Right atrium auricular region (tissue), 2 donors: ENCODE measurements at regions not wholly inside any gene's neighbourhood (a gene's known extent, or its start where the extent isn't known, plus 50 kb on each side); places are given as distances from the start of the nearest gene placed in this dataset.
A peak's percentile ranks its signal among the peaks of the same experiment; 100 is the strongest.

Experiments used
- DNase-seq: peaks from one replicate; pipeline ENCODE4 v3.0.0-alpha.2; 2019; ENCODE audit warnings: low spot score
- H3K27ac ChIP-seq, 2 donors: fragments of 200-600 bp; sonication (generic); 1 replicate in 1 of 2; 2 replicates in 1 of 2; pipeline ENCODE4 v1.5.1; 2016 to 2019
- H3K27me3 ChIP-seq, 2 donors: fragments of 200-600 bp; sonication (generic); one replicate each; pipeline versions ENCODE4 v1.5.1 to v1.6.0; 2017 to 2019
- H3K36me3 ChIP-seq: fragments of 200-600 bp; sonication (generic); one replicate; pipeline ENCODE4 v1.5.1; 2016
- H3K4me1 ChIP-seq, 2 donors: fragments of 200-600 bp; sonication (generic); one replicate each; pipeline versions ENCODE4 v1.5.1 to v1.6.0; 2017 to 2019
- H3K4me3 ChIP-seq, 2 donors: fragments of 200-600 bp; sonication (generic); 1 replicate in 1 of 2; 2 replicates in 1 of 2; pipeline ENCODE4 v1.5.1; 2017 to 2019; ENCODE audit warnings: mild to moderate bottlenecking in 1 of 2, moderate library complexity in 1 of 2
- H3K9me3 ChIP-seq, 2 donors: fragments of 200-600 bp; sonication (generic); one replicate each; pipeline ENCODE4 v1.5.1; 2019
- TF ChIP-seq, protein P1 (sequence below), 2 donors: fragments of 200-600 bp; sonication (generic); IDR thresholded peaks; one replicate each; pipeline ENCODE4 v1.5.1; 2019; ENCODE audit warnings: antibody characterized with exemption in 2 of 2

DNA sequence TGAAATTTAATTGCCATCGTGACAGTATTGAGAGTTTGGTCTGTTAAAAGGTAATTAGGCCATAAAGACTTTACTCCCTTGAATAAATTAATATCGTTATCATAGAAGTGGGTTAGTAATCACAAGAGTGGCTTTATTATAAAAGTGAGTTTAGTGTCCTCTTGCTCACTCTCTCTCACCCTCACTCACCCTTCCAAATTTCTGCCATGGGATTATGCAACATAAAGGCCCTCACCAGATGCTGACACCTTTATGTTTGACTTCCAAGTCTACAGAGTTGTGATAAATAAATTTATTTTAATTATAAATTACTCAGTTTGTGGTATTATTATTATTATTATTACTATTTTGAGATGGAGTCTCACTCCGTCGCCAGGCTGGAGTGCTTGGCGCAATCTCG is 1070.8 kb downstream of the PCDH18 start:
- Histone ChIP-seq H3K4me1 (no peaks in the 10 kb centered on the region), H3K9me3 (no peaks in the 10 kb centered on the region), H3K36me3 (no peaks in the 10 kb centered on the region), H3K27ac (no peak overlapping the region), H3K27me3 (no peaks in the 10 kb centered on the region), H3K4me3 (no peak overlapping the region)
- TF ChIP-seq, protein P1, sequence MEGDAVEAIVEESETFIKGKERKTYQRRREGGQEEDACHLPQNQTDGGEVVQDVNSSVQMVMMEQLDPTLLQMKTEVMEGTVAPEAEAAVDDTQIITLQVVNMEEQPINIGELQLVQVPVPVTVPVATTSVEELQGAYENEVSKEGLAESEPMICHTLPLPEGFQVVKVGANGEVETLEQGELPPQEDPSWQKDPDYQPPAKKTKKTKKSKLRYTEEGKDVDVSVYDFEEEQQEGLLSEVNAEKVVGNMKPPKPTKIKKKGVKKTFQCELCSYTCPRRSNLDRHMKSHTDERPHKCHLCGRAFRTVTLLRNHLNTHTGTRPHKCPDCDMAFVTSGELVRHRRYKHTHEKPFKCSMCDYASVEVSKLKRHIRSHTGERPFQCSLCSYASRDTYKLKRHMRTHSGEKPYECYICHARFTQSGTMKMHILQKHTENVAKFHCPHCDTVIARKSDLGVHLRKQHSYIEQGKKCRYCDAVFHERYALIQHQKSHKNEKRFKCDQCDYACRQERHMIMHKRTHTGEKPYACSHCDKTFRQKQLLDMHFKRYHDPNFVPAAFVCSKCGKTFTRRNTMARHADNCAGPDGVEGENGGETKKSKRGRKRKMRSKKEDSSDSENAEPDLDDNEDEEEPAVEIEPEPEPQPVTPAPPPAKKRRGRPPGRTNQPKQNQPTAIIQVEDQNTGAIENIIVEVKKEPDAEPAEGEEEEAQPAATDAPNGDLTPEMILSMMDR (IDR thresholded peaks at IDR 0.05): no peak
- DNase-seq: no peak

- DNase-seq: no peak
- no peak overlapping the region for H3K4me3 ChIP-seq
- TF ChIP-seq, protein P1 (IDR thresholded peaks at IDR 0.05): no peak
Measured at GRCh38 chr4:136458326-136458725, 1074.0 kb downstream of the PCDH18 start.

GRCh38 chr4:136457577-136457976 is 1074.7 kb downstream of the PCDH18 start:
- Histone ChIP-seq H3K9me3 (no peaks in the 10 kb centered on the region), H3K36me3 (no peaks in the 10 kb centered on the region), H3K4me3 (no peak overlapping the region), H3K27me3 (no peaks in the 10 kb centered on the region), H3K4me1 (no peaks in the 10 kb centered on the region), H3K27ac (no peak overlapping the region)
- TF ChIP-seq, protein P1 (IDR thresholded peaks at IDR 0.05): no peak
- no peak for DNase-seq

More at GRCh38 chr4:136458326-136458725, 1074.0 kb downstream of the PCDH18 start:
- no peaks in the 10 kb centered on the region for H3K27me3 ChIP-seq
- H3K27ac ChIP-seq: no peak overlapping the region
- H3K9me3 ChIP-seq: no peaks in the 10 kb centered on the region
- no peaks in the 10 kb centered on the region for H3K4me1 ChIP-seq
- H3K36me3 ChIP-seq: no peaks in the 10 kb centered on the region

DNA sequence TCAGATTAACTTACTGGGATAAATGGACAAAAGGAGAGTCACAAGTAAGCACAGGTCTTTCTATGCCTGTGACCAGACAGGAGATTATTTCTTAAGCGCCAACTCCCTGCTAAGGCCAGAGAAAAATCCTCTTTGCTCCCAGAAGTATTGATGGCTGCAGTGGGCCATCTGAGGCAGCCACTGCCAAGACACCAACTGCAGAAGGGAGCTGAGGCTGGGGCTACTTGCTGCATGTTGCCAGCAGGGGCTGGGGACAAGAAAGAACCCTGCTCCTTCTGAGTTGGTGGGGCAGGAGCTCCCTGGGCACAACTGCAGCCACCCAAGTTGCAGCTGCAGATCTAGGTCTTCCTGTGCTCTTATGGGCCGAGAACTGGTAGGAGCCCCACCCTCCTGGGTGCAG is 1075.3 kb downstream of the PCDH18 start:
- Histone ChIP-seq H3K4me1 (no peaks in the 10 kb centered on the region), H3K4me3 (no peak overlapping the region), H3K9me3 (no peaks in the 10 kb centered on the region), H3K27ac (no peak overlapping the region), H3K36me3 (no peaks in the 10 kb centered on the region), H3K27me3 (no peaks in the 10 kb centered on the region)
- TF ChIP-seq, protein P1 (IDR thresholded peaks at IDR 0.05): no peak
- DNase-seq: no peak

DNA sequence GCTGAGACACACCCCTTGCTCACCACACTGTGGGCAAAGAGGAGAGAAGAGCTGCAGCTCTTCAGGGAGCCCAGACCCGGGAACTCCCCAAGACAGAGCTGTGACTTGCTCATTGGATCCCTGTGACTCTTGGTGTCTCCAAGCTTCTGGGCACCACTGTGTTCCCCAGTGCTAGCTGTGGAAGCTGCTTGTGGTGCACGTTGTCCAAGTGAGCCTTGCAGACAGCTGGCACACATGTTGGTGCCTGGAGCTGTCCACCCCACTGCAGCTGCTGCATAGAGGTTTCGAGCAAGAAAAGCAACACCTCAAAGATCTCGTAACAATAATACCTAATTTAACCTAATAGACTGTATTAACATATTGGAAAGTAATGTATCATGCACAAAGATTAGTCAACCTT is 1089.3 kb downstream of the PCDH18 start:
- Histone ChIP-seq H3K4me1 (no peaks in the 10 kb centered on the region), H3K4me3 (no peak overlapping the region), H3K27me3 (no peaks in the 10 kb centered on the region), H3K36me3 (no peaks in the 10 kb centered on the region), H3K9me3 (no peaks in the 10 kb centered on the region), H3K27ac (no peak overlapping the region)
- TF ChIP-seq, protein P1 (IDR thresholded peaks at IDR 0.05): no peak
- DNase-seq: no peak

DNA sequence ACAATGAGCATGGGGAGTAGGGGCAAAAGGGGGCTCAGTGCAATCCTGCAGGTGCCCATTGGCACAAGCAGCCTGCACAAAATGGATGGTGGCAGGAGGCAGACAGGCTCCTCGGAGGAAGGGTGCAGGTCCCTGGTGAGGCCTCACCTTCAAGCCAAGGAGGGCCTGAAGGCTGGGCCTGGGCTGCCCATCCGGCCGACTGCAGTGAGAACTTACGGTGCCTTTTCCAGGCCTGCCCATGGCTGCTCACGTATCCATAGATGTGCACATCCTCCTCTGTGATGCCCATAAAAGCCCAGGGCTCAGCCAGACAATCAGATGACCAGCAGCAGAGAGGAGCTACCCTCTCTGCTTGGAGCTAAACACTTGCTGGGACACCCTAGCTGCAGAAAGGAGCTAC is 1089.8 kb downstream of the PCDH18 start:
- no peaks in the 10 kb centered on the region for H3K9me3 ChIP-seq
- no peaks in the 10 kb centered on the region for H3K27me3 ChIP-seq
- TF ChIP-seq, protein P1 (IDR thresholded peaks at IDR 0.05): no peak
- no peak overlapping the region for H3K4me3 ChIP-seq
- H3K36me3 ChIP-seq: no peaks in the 10 kb centered on the region
- no peak overlapping the region for H3K27ac ChIP-seq
- no peaks in the 10 kb centered on the region for H3K4me1 ChIP-seq
- DNase-seq: peak; percentile 55
